ENCODE measurements at regions not wholly inside any gene's neighbourhood (a gene's known extent, or its start where the extent isn't known, plus 50 kb on each side); places are given as distances from the start of the nearest gene placed in this dataset.

DNA sequence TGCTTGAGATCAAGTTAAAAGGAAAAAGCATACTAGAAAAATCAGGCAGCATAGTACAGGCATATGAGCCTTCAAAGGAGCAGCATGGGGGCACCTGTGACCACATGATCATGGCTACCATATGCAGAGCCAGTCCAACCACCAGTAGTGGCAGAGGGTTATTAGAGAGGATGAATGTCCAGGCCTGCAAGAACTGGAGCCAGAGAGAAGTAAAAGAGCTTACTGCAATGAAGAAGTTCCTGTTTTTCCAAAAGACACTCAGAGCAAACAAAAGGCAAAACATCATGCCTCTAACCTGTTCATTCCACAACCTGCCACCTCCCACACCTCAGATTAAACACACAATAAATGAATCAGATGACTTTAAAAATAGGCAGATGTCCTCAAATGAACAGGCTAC lies 99.6 kb upstream of the NAMPT start:
- intact Hi-C loops (cut with micrococcal nuclease) = no loop called here
- H3K36me3 ChIP-seq (replicated peaks in 1 of 2; ENCODE audit: control extremely low read depth in 1 of 2, control insufficient read depth in 1 of 2, extremely low read depth in 1 of 2, insufficient read depth in 2 of 2, low read length in 1 of 2) = no peaks in the 10 kb centered on the region
- H3K4me1 ChIP-seq (ENCODE audit: control insufficient read depth in 2 of 2, insufficient read depth in 2 of 2, low read length in 2 of 2) = no peaks in the 10 kb centered on the region
- Mint-ChIP-seq H3K4me3 (no peak overlapping the region), H3K27me3 (peaks cover 7% of the 10 kb centered on the region), H3K27ac (no peak overlapping the region), H3K4me1 (no peaks in the 10 kb centered on the region), H3K9me3 (ENCODE audit: insufficient read depth) (no peaks in the 10 kb centered on the region)
- DNase-seq (no peak), ATAC-seq (ENCODE audit: low read depth) (no peak)
- no peaks in the 10 kb centered on the region for H3K27me3 ChIP-seq (replicated peaks in 1 of 4; ENCODE audit: control extremely low read depth in 1 of 4, control insufficient read depth in 3 of 4, insufficient read depth in 4 of 4, low read length in 3 of 4)
- no peak for TF ChIP-seq EZH2 (IDR thresholded peaks at IDR 0.05; ENCODE audit: borderline replicate concordance, insufficient read depth, low read depth, low read length, poor library complexity, severe bottlenecking)
- TF ChIP-seq, protein P1, sequence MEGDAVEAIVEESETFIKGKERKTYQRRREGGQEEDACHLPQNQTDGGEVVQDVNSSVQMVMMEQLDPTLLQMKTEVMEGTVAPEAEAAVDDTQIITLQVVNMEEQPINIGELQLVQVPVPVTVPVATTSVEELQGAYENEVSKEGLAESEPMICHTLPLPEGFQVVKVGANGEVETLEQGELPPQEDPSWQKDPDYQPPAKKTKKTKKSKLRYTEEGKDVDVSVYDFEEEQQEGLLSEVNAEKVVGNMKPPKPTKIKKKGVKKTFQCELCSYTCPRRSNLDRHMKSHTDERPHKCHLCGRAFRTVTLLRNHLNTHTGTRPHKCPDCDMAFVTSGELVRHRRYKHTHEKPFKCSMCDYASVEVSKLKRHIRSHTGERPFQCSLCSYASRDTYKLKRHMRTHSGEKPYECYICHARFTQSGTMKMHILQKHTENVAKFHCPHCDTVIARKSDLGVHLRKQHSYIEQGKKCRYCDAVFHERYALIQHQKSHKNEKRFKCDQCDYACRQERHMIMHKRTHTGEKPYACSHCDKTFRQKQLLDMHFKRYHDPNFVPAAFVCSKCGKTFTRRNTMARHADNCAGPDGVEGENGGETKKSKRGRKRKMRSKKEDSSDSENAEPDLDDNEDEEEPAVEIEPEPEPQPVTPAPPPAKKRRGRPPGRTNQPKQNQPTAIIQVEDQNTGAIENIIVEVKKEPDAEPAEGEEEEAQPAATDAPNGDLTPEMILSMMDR (IDR thresholded peaks at IDR 0.05) = no peak
- H4K20me1 ChIP-seq (ENCODE audit: control insufficient read depth, insufficient read depth, low read length, poor library complexity, severe bottlenecking) = no peaks in the 10 kb centered on the region
- no peak overlapping the region for H3K27ac ChIP-seq (ENCODE audit: low read length in 2 of 2)
- no peaks in the 10 kb centered on the region for H3K9me3 ChIP-seq (ENCODE audit: control extremely low read depth in 1 of 3, control insufficient read depth in 2 of 3, insufficient read depth in 1 of 3, low read length in 2 of 3)
- no peak overlapping the region for H3K4me3 ChIP-seq (ENCODE audit: control extremely low read depth in 1 of 5, extremely low read depth in 1 of 5, insufficient read depth in 1 of 5, low read depth in 2 of 5, low read length in 4 of 5)
- H2AFZ ChIP-seq (ENCODE audit: insufficient read depth, low read depth, low read length, poor library complexity, severe bottlenecking) = no peak overlapping the region
- POLR2A ChIA-PET = no interaction called here
- H3K4me2 ChIP-seq (replicated peaks; ENCODE audit: low read depth, low read length, poor library complexity, severe bottlenecking) = no peak overlapping the region
- CTCF ChIA-PET = interaction anchor here (1.4 kb wide), 1 partner anchor 207 kb away, joined by 4 read pairs; no protein-coding TSS in a partner anchor
- no peak overlapping the region for H3K9ac ChIP-seq (ENCODE audit: low read length)
- no peaks in the 10 kb centered on the region for H3K79me2 ChIP-seq (ENCODE audit: control insufficient read depth, insufficient read depth, low read length)

DNA sequence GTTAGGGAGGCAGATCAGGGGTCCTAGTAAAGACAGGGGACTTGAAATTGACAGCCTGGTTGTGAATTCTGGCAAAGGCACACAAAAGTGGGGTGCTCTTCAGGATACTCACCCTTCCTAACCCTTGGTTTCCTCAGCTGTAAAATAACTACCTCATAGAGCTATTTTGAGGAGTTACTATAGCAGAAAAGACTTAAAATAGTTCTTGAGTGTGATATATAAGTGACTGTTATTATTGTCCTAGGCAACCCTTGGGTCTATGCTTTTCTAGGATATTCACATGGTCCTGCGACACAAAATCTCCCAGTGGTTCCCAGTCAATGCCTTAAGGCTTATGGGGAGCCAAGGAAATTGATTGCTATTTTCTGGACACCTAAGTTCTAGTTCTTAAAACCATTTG lies 98.1 kb upstream of the NAMPT start:
- DNase-seq (no peak), ATAC-seq (ENCODE audit: low read depth) (no peak)
- Histone ChIP-seq H3K27ac (ENCODE audit: low read length in 2 of 2) (no peak overlapping the region), H3K36me3 (replicated peaks in 1 of 2; ENCODE audit: control extremely low read depth in 1 of 2, control insufficient read depth in 1 of 2, extremely low read depth in 1 of 2, insufficient read depth in 2 of 2, low read length in 1 of 2) (no peaks in the 10 kb centered on the region), H2AFZ (ENCODE audit: insufficient read depth, low read depth, low read length, poor library complexity, severe bottlenecking) (no peak overlapping the region), H3K9me3 (ENCODE audit: control extremely low read depth in 1 of 3, control insufficient read depth in 2 of 3, insufficient read depth in 1 of 3, low read length in 2 of 3) (no peaks in the 10 kb centered on the region), H3K27me3 (replicated peaks in 1 of 4; ENCODE audit: control extremely low read depth in 1 of 4, control insufficient read depth in 3 of 4, insufficient read depth in 4 of 4, low read length in 3 of 4) (no peaks in the 10 kb centered on the region), H3K79me2 (ENCODE audit: control insufficient read depth, insufficient read depth, low read length) (no peaks in the 10 kb centered on the region), H3K4me2 (replicated peaks; ENCODE audit: low read depth, low read length, poor library complexity, severe bottlenecking) (no peak overlapping the region), H3K4me3 (ENCODE audit: control extremely low read depth in 1 of 5, extremely low read depth in 1 of 5, insufficient read depth in 1 of 5, low read depth in 2 of 5, low read length in 4 of 5) (no peak overlapping the region), H4K20me1 (ENCODE audit: control insufficient read depth, insufficient read depth, low read length, poor library complexity, severe bottlenecking) (no peaks in the 10 kb centered on the region), H3K4me1 (ENCODE audit: control insufficient read depth in 2 of 2, insufficient read depth in 2 of 2, low read length in 2 of 2) (no peaks in the 10 kb centered on the region), H3K9ac (ENCODE audit: low read length) (no peak overlapping the region)
- POLR2A ChIA-PET = no interaction called here
- peaks cover 7% of the 10 kb centered on the region for H3K27me3 Mint-ChIP-seq
- no peak overlapping the region for H3K4me3 Mint-ChIP-seq
- intact Hi-C loops (cut with micrococcal nuclease) = no loop called here
- no peaks in the 10 kb centered on the region for H3K9me3 Mint-ChIP-seq (ENCODE audit: insufficient read depth)
- TF ChIP-seq, protein P1 (IDR thresholded peaks at IDR 0.05) = no peak
- TF ChIP-seq EZH2 (IDR thresholded peaks at IDR 0.05; ENCODE audit: borderline replicate concordance, insufficient read depth, low read depth, low read length, poor library complexity, severe bottlenecking) = no peak
- H3K4me1 Mint-ChIP-seq = no peaks in the 10 kb centered on the region
- no peak overlapping the region for H3K27ac Mint-ChIP-seq
- CTCF ChIA-PET = no interaction called here
- WGBS (ENCODE audit: insufficient coverage) = 100% methylated on average over 1 of the region's 1 CpG
